C4-2B (cell line): ENCODE measurements at regions not wholly inside any gene's neighbourhood (a gene's known extent, or its start where the extent isn't known, plus 50 kb on each side); places are given as distances from the start of the nearest gene placed in this dataset.

ENCODE experiments used
- H3K27ac ChIP-seq: fragments of 450-650 bp; 2 replicates; pipeline ENCODE4 v1.5.1; 2017
- CTCF ChIP-seq: fragments of 450-650 bp; conservative IDR thresholded peaks from 2 replicates; pipeline ENCODE4 v1.5.1; 2017; ENCODE audit warnings: mild to moderate bottlenecking
- ZFX ChIP-seq: fragments of 450-650 bp; IDR thresholded peaks from 2 replicates; pipeline ENCODE4 v1.6.1; 2017

- no peak overlapping the region for H3K27ac ChIP-seq
- TF ChIP-seq CTCF (no peak), ZFX (no peak)
These were observed 611.1 kb downstream of the PCDH19 start for GRCh38 chrX:99798936-99799335.

- TF ChIP-seq ZFX: no peak
- TF ChIP-seq CTCF: peak; percentile 34
- no peak overlapping the region for H3K27ac ChIP-seq
These were observed 614.6 kb downstream of the PCDH19 start for GRCh38 chrX:99795495-99795894.

- no peak overlapping the region for H3K27ac ChIP-seq
- TF ChIP-seq ZFX (no peak), CTCF (no peak)
These were observed 627.5 kb downstream of the PCDH19 start for GRCh38 chrX:99782516-99783040.

GRCh38 chrX:99777912-99778311 is 632.2 kb downstream of the PCDH19 start:
- no peak for TF ChIP-seq ZFX
- TF ChIP-seq CTCF: no peak
- H3K27ac ChIP-seq: no peak overlapping the region

GRCh38 chrX:99761731-99762130 is 648.3 kb downstream of the PCDH19 start:
- TF ChIP-seq CTCF (no peak), ZFX (no peak)
- H3K27ac ChIP-seq: no peak overlapping the region

GRCh38 chrX:99752776-99753175 is 657.3 kb downstream of the PCDH19 start:
- TF ChIP-seq ZFX (no peak), CTCF (no peak)
- no peak overlapping the region for H3K27ac ChIP-seq

GRCh38 chrX:99750721-99751120 is 659.4 kb downstream of the PCDH19 start:
- TF ChIP-seq ZFX (no peak), CTCF (no peak)
- H3K27ac ChIP-seq: no peak overlapping the region
